HUES6 (cell line): ENCODE measurements at regions not wholly inside any gene's neighbourhood (a gene's known extent, or its start where the extent isn't known, plus 50 kb on each side); places are given as distances from the start of the nearest gene placed in this dataset.
A peak's percentile ranks its signal among the peaks of the same experiment; 100 is the strongest.
"Not testable (repeated sequence)": the region's sequence is repeated elsewhere in the genome, so short reads cannot be mapped to it uniquely, and the experiment has no call there.

Experiments
- H3K27ac ChIP-seq: 2 replicates; pipeline ENCODE4 v1.7.0; 2013; ENCODE audit warnings: low read depth, mild to moderate bottlenecking, low read length, inconsistent platforms
- H3K27me3 ChIP-seq: 2 replicates; pipeline ENCODE4 v1.6.1; 2013; ENCODE audit warnings: low read length; ENCODE audit not compliant: control insufficient read depth, insufficient read depth
- H3K36me3 ChIP-seq: 2 replicates; pipeline ENCODE4 v1.6.1; 2013; ENCODE audit warnings: low read length; ENCODE audit not compliant: control insufficient read depth, insufficient read depth
- H3K4me1 ChIP-seq: 2 replicates; pipeline ENCODE4 v1.6.1; 2013; ENCODE audit warnings: low read length; ENCODE audit not compliant: control insufficient read depth, insufficient read depth
- H3K4me3 ChIP-seq: 2 replicates; pipeline ENCODE4 v1.5.1; 2013; ENCODE audit warnings: low read depth, low read length
- H3K9ac ChIP-seq: one replicate; pipeline ENCODE4 v1.6.1; 2013; ENCODE audit warnings: mild to moderate bottlenecking, low read length
- H3K9me3 ChIP-seq: 2 replicates; pipeline ENCODE4 v1.6.1; 2013; ENCODE audit warnings: low read depth, low read length; ENCODE audit not compliant: control insufficient read depth, insufficient read depth

GRCh38 chr14:26304056-26304455 is 293.8 kb downstream of the NOVA1 start:
- no peaks in the 10 kb centered on the region for H3K4me1 ChIP-seq
- no peaks in the 10 kb centered on the region for H3K36me3 ChIP-seq
- peaks cover 3% of the 10 kb centered on the region for H3K9me3 ChIP-seq
- H3K9ac ChIP-seq = no peak overlapping the region
- no peak overlapping the region for H3K4me3 ChIP-seq
- H3K27me3 ChIP-seq = no peaks in the 10 kb centered on the region
- no peak overlapping the region for H3K27ac ChIP-seq

- no peak overlapping the region for H3K9ac ChIP-seq
- no peaks in the 10 kb centered on the region for H3K4me1 ChIP-seq
- no peak overlapping the region for H3K27ac ChIP-seq
- H3K36me3 ChIP-seq = no peaks in the 10 kb centered on the region
- H3K27me3 ChIP-seq = no peaks in the 10 kb centered on the region
- no peak overlapping the region for H3K4me3 ChIP-seq
- no peaks in the 10 kb centered on the region for H3K9me3 ChIP-seq
Observed at GRCh38 chr14:26293909-26294308, 303.9 kb downstream of the NOVA1 start.

GRCh38 chr14:26289891-26290486 is 307.8 kb downstream of the NOVA1 start:
- Histone ChIP-seq H3K9ac (no peak overlapping the region), H3K9me3 (no peaks in the 10 kb centered on the region), H3K27ac (no peak overlapping the region), H3K36me3 (no peaks in the 10 kb centered on the region), H3K4me3 (no peak overlapping the region), H3K27me3 (no peaks in the 10 kb centered on the region), H3K4me1 (no peaks in the 10 kb centered on the region)

GRCh38 chr14:26286913-26287205 is 311.0 kb downstream of the NOVA1 start:
- no peak overlapping the region for H3K9ac ChIP-seq
- no peaks in the 10 kb centered on the region for H3K27me3 ChIP-seq

GRCh38 chr14:26286081-26286912 is 311.5 kb downstream of the NOVA1 start:
- H3K27me3 ChIP-seq = no peaks in the 10 kb centered on the region
- no peak overlapping the region for H3K27ac ChIP-seq
- no peaks in the 10 kb centered on the region for H3K9me3 ChIP-seq
- no peak overlapping the region for H3K9ac ChIP-seq
- H3K4me1 ChIP-seq = peaks cover 19% of the 10 kb centered on the region
- H3K4me3 ChIP-seq = no peak overlapping the region
- no peaks in the 10 kb centered on the region for H3K36me3 ChIP-seq

More at GRCh38 chr14:26286913-26287205, 311.0 kb downstream of the NOVA1 start:
- H3K4me1 ChIP-seq = peaks cover 14% of the 10 kb centered on the region
- H3K27ac ChIP-seq = no peak overlapping the region
- no peaks in the 10 kb centered on the region for H3K36me3 ChIP-seq
- no peak overlapping the region for H3K4me3 ChIP-seq
- no peaks in the 10 kb centered on the region for H3K9me3 ChIP-seq

GRCh38 chr14:26282578-26282977 is 315.3 kb downstream of the NOVA1 start:
- no peaks in the 10 kb centered on the region for H3K36me3 ChIP-seq
- H3K4me3 ChIP-seq = no peak overlapping the region
- H3K4me1 ChIP-seq = peaks cover 23% of the 10 kb centered on the region
- no peak overlapping the region for H3K27ac ChIP-seq
- no peak overlapping the region for H3K9ac ChIP-seq
- no peaks in the 10 kb centered on the region for H3K9me3 ChIP-seq
- no peaks in the 10 kb centered on the region for H3K27me3 ChIP-seq

- not testable (repeated sequence) for H3K4me3 ChIP-seq, H3K9ac ChIP-seq, H3K27me3 ChIP-seq, H3K36me3 ChIP-seq, H3K9me3 ChIP-seq
- H3K27ac ChIP-seq = 0 out of 2 replicates have a peak overlapping the region, but pooled peaks have one; percentile 57
- H3K4me1 ChIP-seq = peaks cover 23% of the 10 kb centered on the region
Observed at GRCh38 chr14:26282011-26282410, 315.8 kb downstream of the NOVA1 start.

- no peaks in the 10 kb centered on the region for H3K27me3 ChIP-seq
- H3K9me3 ChIP-seq = no peaks in the 10 kb centered on the region
- no peak overlapping the region for H3K4me3 ChIP-seq
- H3K36me3 ChIP-seq = no peaks in the 10 kb centered on the region
- H3K9ac ChIP-seq = peak overlapping the region; percentile 9
- peaks cover 23% of the 10 kb centered on the region for H3K4me1 ChIP-seq
- peak overlapping the region; percentile 57 for H3K27ac ChIP-seq
Observed at GRCh38 chr14:26281280-26281998, 316.4 kb downstream of the NOVA1 start.

GRCh38 chr14:26276757-26277156 is 321.1 kb downstream of the NOVA1 start:
- Histone ChIP-seq H3K4me3 (no peak overlapping the region), H3K36me3 (no peaks in the 10 kb centered on the region), H3K27me3 (no peaks in the 10 kb centered on the region), H3K4me1 (peaks cover 9% of the 10 kb centered on the region), H3K9me3 (peaks cover 4% of the 10 kb centered on the region; the same call in 1 of the 2 replicates), H3K27ac (no peak overlapping the region), H3K9ac (no peak overlapping the region)

GRCh38 chr14:26265170-26265685 is 332.6 kb downstream of the NOVA1 start:
- Histone ChIP-seq H3K4me3 (no peak overlapping the region), H3K4me1 (peaks cover 17% of the 10 kb centered on the region), H3K9ac (no peak overlapping the region), H3K36me3 (no peaks in the 10 kb centered on the region), H3K9me3 (peaks cover 6% of the 10 kb centered on the region), H3K27ac (no peak overlapping the region), H3K27me3 (no peaks in the 10 kb centered on the region)
